RWPE1 (cell line): ENCODE measurements at regions not wholly inside any gene's neighbourhood (a gene's known extent, or its start where the extent isn't known, plus 50 kb on each side); places are given as distances from the start of the nearest gene placed in this dataset.
"Not testable (repeated sequence)": the region's sequence is repeated elsewhere in the genome, so short reads cannot be mapped to it uniquely, and the experiment has no call there.

Experiments
- CTCF ChIA-PET: fragments of 350-600 bp; sonication (Branson Sonifier 250); formaldehyde crosslinking; extraction: SDS; loops from one replicate; lab custom pipeline; 2021; lab: Yijun Ruan, JAX
- POLR2A ChIA-PET: fragments of 400-600 bp; formaldehyde crosslinking; extraction: SDS; loops from one replicate; lab custom pipeline; 2020; ENCODE audit warnings: antibody characterized with exemption; ENCODE audit not compliant: low non-redundant PET; lab: Yijun Ruan, JAX
- DNase-seq: peaks from one replicate; pipeline ENCODE4 v3.0.0; 2012; ENCODE audit warnings: low spot score
- H3K27ac ChIP-seq: fragments of 450-650 bp; 2 replicates; pipeline ENCODE4 v1.5.1; 2017
- CTCF ChIP-seq: fragments of 450-650 bp; conservative IDR thresholded peaks from 2 replicates; pipeline ENCODE4 v1.5.1; 2017; ENCODE audit warnings: low read depth, mild to moderate bottlenecking

- no peak for DNase-seq
- no peak for TF ChIP-seq CTCF
- ChIA-PET POLR2A (no interaction called here), CTCF (interaction anchor here (0.7 kb wide), 1 partner anchor 913 kb away, joined by 4 read pairs; no protein-coding TSS in a partner anchor)
- no peak overlapping the region for H3K27ac ChIP-seq
These were observed 692.9 kb upstream of the HS6ST1 start for GRCh38 chr2:129011466-129012061.

GRCh38 chr2:129014432-129014831 is 695.8 kb upstream of the HS6ST1 start:
- no peak for TF ChIP-seq CTCF
- CTCF ChIA-PET, result no interaction called here
- no peak for DNase-seq
- POLR2A ChIA-PET, result no interaction called here
- H3K27ac ChIP-seq, result no peak overlapping the region

GRCh38 chr2:129015397-129016285 is 697.0 kb upstream of the HS6ST1 start:
- POLR2A ChIA-PET, result no interaction called here
- CTCF ChIA-PET, result no interaction called here
- H3K27ac ChIP-seq, result no peak overlapping the region
- no peak for TF ChIP-seq CTCF
- DNase-seq, result no peak

GRCh38 chr2:129016972-129017371 is 698.3 kb upstream of the HS6ST1 start:
- DNase-seq, result no peak
- 0 out of 2 replicates have a peak overlapping the region, but pooled peaks have one; percentile 19 for H3K27ac ChIP-seq
- ChIA-PET CTCF (no interaction called here), POLR2A (no interaction called here)
- no peak for TF ChIP-seq CTCF

GRCh38 chr2:129024796-129025195 is 706.1 kb upstream of the HS6ST1 start:
- ChIA-PET CTCF (interaction anchor here (0.6 kb wide), 1 partner anchor 104 kb away, joined by 3 read pairs; no protein-coding TSS in a partner anchor), POLR2A (no interaction called here)
- H3K27ac ChIP-seq, result peak overlapping the region; percentile 63
- DNase-seq, result peak; percentile 22
- no peak for TF ChIP-seq CTCF

- no peak for DNase-seq
- no peak for TF ChIP-seq CTCF
- ChIA-PET POLR2A (no interaction called here), CTCF (no interaction called here)
- H3K27ac ChIP-seq, result no peak overlapping the region
These were observed 717.3 kb upstream of the HS6ST1 start for GRCh38 chr2:129035992-129036391.

GRCh38 chr2:129043677-129044076 is 725.0 kb upstream of the HS6ST1 start:
- H3K27ac ChIP-seq, CTCF ChIA-PET, DNase-seq, POLR2A ChIA-PET: not testable (repeated sequence)

GRCh38 chr2:129046475-129046874 is 727.8 kb upstream of the HS6ST1 start:
- CTCF ChIA-PET, DNase-seq: not testable (repeated sequence)

More at GRCh38 chr2:129046475-129046874, 727.8 kb upstream of the HS6ST1 start:
- H3K27ac ChIP-seq, POLR2A ChIA-PET: not testable (repeated sequence)
